Liver (tissue), 8 donors: ENCODE measurements at regions not wholly inside any gene's neighbourhood (a gene's known extent, or its start where the extent isn't known, plus 50 kb on each side); places are given as distances from the start of the nearest gene placed in this dataset.

Source experiments
- DNase-seq: peaks from one replicate; pipeline ENCODE4 v3.0.0-alpha.2; 2017; ENCODE audit warnings: low spot score
- H3K27ac ChIP-seq, 2 donors: one replicate each; pipeline ENCODE4 v1.7.0; 2013; ENCODE audit warnings: inconsistent platforms in 2 of 2, low read length in 2 of 2, control low read depth in 1 of 2, low read depth in 1 of 2, mild to moderate bottlenecking in 1 of 2
- H3K27me3 ChIP-seq, 4 donors: one replicate each; pipeline versions ENCODE4 v1.6.1 to v1.7.0; 2013; ENCODE audit warnings: low read length in 3 of 4, inconsistent platforms in 1 of 4, mild to moderate bottlenecking in 1 of 4, moderate library complexity in 1 of 4; ENCODE audit not compliant: control insufficient read depth in 4 of 4, insufficient read depth in 4 of 4
- H3K36me3 ChIP-seq, 4 donors: one replicate each; pipeline versions ENCODE4 v1.6.1 to v1.7.0; 2013; ENCODE audit warnings: low read length in 3 of 4, mild to moderate bottlenecking in 3 of 4, low read depth in 1 of 4, moderate library complexity in 1 of 4; ENCODE audit not compliant: control insufficient read depth in 4 of 4, insufficient read depth in 3 of 4
- H3K4me1 ChIP-seq, 4 donors: one replicate each; pipeline versions ENCODE4 v1.6.1 to v1.7.0; 2013; ENCODE audit warnings: low read length in 3 of 4, mild to moderate bottlenecking in 3 of 4, moderate library complexity in 1 of 4; ENCODE audit not compliant: control insufficient read depth in 4 of 4, insufficient read depth in 4 of 4
- H3K4me3 ChIP-seq, 3 donors: one replicate each; pipeline versions ENCODE4 v1.6.1 to v1.7.0; 2013; ENCODE audit warnings: low read length in 3 of 3, control low read depth in 1 of 3, low read depth in 1 of 3, mild to moderate bottlenecking in 1 of 3
- H3K9ac ChIP-seq, 2 donors: one replicate each; pipeline ENCODE4 v1.7.0; 2013; ENCODE audit warnings: low read length in 2 of 2, mild to moderate bottlenecking in 2 of 2, moderate library complexity in 2 of 2, control low read depth in 1 of 2, low read depth in 1 of 2
- H3K9me3 ChIP-seq, 4 donors: one replicate each; pipeline versions ENCODE4 v1.6.1 to v1.7.0; 2013; ENCODE audit warnings: low read length in 3 of 4; ENCODE audit not compliant: control insufficient read depth in 4 of 4
- ATF3 ChIP-seq: IDR thresholded peaks from 2 replicates; pipeline ENCODE4 v1.6.1; 2016; ENCODE audit warnings: antibody characterized with exemption
- EGR1 ChIP-seq, 2 donors: IDR thresholded peaks; 2 replicates each; pipeline ENCODE4 v1.6.1; 2016 to 2018; ENCODE audit warnings: antibody characterized with exemption in 2 of 2, low read depth in 2 of 2
- FOXA1 ChIP-seq: IDR thresholded peaks from 2 replicates; pipeline ENCODE4 v1.6.1; 2016; ENCODE audit warnings: antibody characterized with exemption
- FOXA2 ChIP-seq: IDR thresholded peaks from 2 replicates; pipeline ENCODE4 v1.6.1; 2016; ENCODE audit warnings: antibody characterized with exemption
- GABPA ChIP-seq, 2 donors: IDR thresholded peaks in 1 of 2; conservative IDR thresholded peaks in 1 of 2; 2 replicates each; pipeline ENCODE4 v1.6.1; 2016; ENCODE audit warnings: antibody characterized with exemption in 2 of 2, mild to moderate bottlenecking in 1 of 2, moderate library complexity in 1 of 2
- HNF4A ChIP-seq, 2 donors: conservative IDR thresholded peaks; 2 replicates each; pipeline ENCODE4 v1.6.1; 2016; ENCODE audit warnings: antibody characterized with exemption in 2 of 2, mild to moderate bottlenecking in 2 of 2
- HNF4G ChIP-seq: IDR thresholded peaks from 2 replicates; pipeline ENCODE4 v1.6.1; 2016; ENCODE audit warnings: antibody characterized with exemption
- JUND ChIP-seq, 2 donors: IDR thresholded peaks; 2 replicates each; pipeline ENCODE4 v1.6.1; 2016; ENCODE audit warnings: antibody characterized with exemption in 2 of 2
- NR2F2 ChIP-seq: IDR thresholded peaks from 2 replicates; pipeline ENCODE4 v1.6.1; 2016; ENCODE audit warnings: antibody characterized with exemption
- RAD21 ChIP-seq, 2 donors: IDR thresholded peaks; 2 replicates each; pipeline ENCODE4 v1.6.1; 2016; ENCODE audit warnings: antibody characterized with exemption in 2 of 2, mild to moderate bottlenecking in 2 of 2
- RXRA ChIP-seq, 2 donors: IDR thresholded peaks; 2 replicates each; pipeline ENCODE4 v1.6.1; 2017 to 2018; ENCODE audit warnings: antibody characterized with exemption in 2 of 2, mild to moderate bottlenecking in 1 of 2
- SP1 ChIP-seq: IDR thresholded peaks from 2 replicates; pipeline ENCODE4 v1.6.1; 2018; ENCODE audit warnings: antibody characterized with exemption, mild to moderate bottlenecking
- TAF1 ChIP-seq: conservative IDR thresholded peaks from 2 replicates; pipeline ENCODE4 v1.6.1; 2016; ENCODE audit warnings: antibody characterized with exemption, mild to moderate bottlenecking
- YY1 ChIP-seq: IDR thresholded peaks from 2 replicates; pipeline ENCODE4 v1.6.1; 2016; ENCODE audit warnings: antibody characterized with exemption, mild to moderate bottlenecking
- ZBTB33 ChIP-seq: IDR thresholded peaks from 2 replicates; pipeline ENCODE4 v1.6.1; 2016; ENCODE audit warnings: antibody characterized with exemption
- WGBS: extraction: QIAGEN DNeasy Blood & Tissue Kit; methylation state at CpG from one replicate; pipeline ENCODE4 v1.1.7; 2013; 5-methylcytosine and 5-hydroxymethylcytosine counted together
- TF ChIP-seq, protein P1 (sequence below): IDR thresholded peaks from 2 replicates; pipeline ENCODE4 v1.6.1; 2016; ENCODE audit warnings: antibody characterized with exemption
- TF ChIP-seq, protein P2 (sequence below): IDR thresholded peaks from 2 replicates; pipeline ENCODE4 v1.6.1; 2016; ENCODE audit warnings: antibody characterized with exemption, mild to moderate bottlenecking
- TF ChIP-seq, protein P3 (sequence below): fragments of 150-350 bp; IDR thresholded peaks from 2 replicates; pipeline ENCODE4 v1.5.1; 2017; ENCODE audit warnings: improper control_type of control experiment, low read depth, low read length; ENCODE audit not compliant: missing input control
- donor health status: healthy.
- donor health status: healthy.
- donor health status: healthy.
- donor health status: healthy.
- donor health status: healthy.

GRCh38 chr12:124431971-124432370 is 135.4 kb downstream of the NCOR2 start:
- Histone ChIP-seq H3K9ac (no peak overlapping the region), H3K36me3 (peaks cover 0 to 11% (median 5%) of the 10 kb centered on the region in 4 donors)

More at GRCh38 chr12:124431971-124432370, 135.4 kb downstream of the NCOR2 start:
- H3K4me1 ChIP-seq: peaks cover 0 to 14% (median 1%) of the 10 kb centered on the region in 4 donors
- H3K27me3 ChIP-seq: no peaks in the 10 kb centered on the region
- H3K27ac ChIP-seq: no peak overlapping the region
- TF ChIP-seq EGR1 (IDR thresholded peaks at IDR 0.05; ENCODE audit: low read depth in 2 of 2): no peak
- TF ChIP-seq YY1: no peak
- no peak for TF ChIP-seq HNF4G
- no peak for TF ChIP-seq GABPA (IDR thresholded peaks at IDR 0.05 in 1 of 2, conservative IDR thresholded peaks at IDR 0.05 in 1 of 2)
- TF ChIP-seq NR2F2: no peak
- no peak for TF ChIP-seq FOXA1
- TF ChIP-seq, protein P1, sequence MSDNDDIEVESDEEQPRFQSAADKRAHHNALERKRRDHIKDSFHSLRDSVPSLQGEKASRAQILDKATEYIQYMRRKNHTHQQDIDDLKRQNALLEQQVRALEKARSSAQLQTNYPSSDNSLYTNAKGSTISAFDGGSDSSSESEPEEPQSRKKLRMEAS: no peak
- TF ChIP-seq, protein P2, sequence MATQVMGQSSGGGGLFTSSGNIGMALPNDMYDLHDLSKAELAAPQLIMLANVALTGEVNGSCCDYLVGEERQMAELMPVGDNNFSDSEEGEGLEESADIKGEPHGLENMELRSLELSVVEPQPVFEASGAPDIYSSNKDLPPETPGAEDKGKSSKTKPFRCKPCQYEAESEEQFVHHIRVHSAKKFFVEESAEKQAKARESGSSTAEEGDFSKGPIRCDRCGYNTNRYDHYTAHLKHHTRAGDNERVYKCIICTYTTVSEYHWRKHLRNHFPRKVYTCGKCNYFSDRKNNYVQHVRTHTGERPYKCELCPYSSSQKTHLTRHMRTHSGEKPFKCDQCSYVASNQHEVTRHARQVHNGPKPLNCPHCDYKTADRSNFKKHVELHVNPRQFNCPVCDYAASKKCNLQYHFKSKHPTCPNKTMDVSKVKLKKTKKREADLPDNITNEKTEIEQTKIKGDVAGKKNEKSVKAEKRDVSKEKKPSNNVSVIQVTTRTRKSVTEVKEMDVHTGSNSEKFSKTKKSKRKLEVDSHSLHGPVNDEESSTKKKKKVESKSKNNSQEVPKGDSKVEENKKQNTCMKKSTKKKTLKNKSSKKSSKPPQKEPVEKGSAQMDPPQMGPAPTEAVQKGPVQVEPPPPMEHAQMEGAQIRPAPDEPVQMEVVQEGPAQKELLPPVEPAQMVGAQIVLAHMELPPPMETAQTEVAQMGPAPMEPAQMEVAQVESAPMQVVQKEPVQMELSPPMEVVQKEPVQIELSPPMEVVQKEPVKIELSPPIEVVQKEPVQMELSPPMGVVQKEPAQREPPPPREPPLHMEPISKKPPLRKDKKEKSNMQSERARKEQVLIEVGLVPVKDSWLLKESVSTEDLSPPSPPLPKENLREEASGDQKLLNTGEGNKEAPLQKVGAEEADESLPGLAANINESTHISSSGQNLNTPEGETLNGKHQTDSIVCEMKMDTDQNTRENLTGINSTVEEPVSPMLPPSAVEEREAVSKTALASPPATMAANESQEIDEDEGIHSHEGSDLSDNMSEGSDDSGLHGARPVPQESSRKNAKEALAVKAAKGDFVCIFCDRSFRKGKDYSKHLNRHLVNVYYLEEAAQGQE: no peak
- no peak for TF ChIP-seq RAD21 (IDR thresholded peaks at IDR 0.05)
- TF ChIP-seq HNF4A (conservative IDR thresholded peaks at IDR 0.05): no peak
- no peak for TF ChIP-seq JUND (IDR thresholded peaks at IDR 0.05)
- no peak for TF ChIP-seq SP1
- no peak for TF ChIP-seq ATF3
- TF ChIP-seq, protein P3, sequence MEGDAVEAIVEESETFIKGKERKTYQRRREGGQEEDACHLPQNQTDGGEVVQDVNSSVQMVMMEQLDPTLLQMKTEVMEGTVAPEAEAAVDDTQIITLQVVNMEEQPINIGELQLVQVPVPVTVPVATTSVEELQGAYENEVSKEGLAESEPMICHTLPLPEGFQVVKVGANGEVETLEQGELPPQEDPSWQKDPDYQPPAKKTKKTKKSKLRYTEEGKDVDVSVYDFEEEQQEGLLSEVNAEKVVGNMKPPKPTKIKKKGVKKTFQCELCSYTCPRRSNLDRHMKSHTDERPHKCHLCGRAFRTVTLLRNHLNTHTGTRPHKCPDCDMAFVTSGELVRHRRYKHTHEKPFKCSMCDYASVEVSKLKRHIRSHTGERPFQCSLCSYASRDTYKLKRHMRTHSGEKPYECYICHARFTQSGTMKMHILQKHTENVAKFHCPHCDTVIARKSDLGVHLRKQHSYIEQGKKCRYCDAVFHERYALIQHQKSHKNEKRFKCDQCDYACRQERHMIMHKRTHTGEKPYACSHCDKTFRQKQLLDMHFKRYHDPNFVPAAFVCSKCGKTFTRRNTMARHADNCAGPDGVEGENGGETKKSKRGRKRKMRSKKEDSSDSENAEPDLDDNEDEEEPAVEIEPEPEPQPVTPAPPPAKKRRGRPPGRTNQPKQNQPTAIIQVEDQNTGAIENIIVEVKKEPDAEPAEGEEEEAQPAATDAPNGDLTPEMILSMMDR: no peak
- no peak for TF ChIP-seq ZBTB33
- no peak for TF ChIP-seq TAF1
- TF ChIP-seq FOXA2: no peak
- TF ChIP-seq RXRA (IDR thresholded peaks at IDR 0.05): no peak
- H3K9me3 ChIP-seq: no peaks in the 10 kb centered on the region
- DNase-seq: no peak
- no peak overlapping the region for H3K4me3 ChIP-seq
- 88% methylated on average over 8 of the region's 8 CpGs for WGBS
